IPS DF 19.7 (cell line): ENCODE measurements at regions not wholly inside any gene's neighbourhood (a gene's known extent, or its start where the extent isn't known, plus 50 kb on each side); places are given as distances from the start of the nearest gene placed in this dataset.
A peak's percentile ranks its signal among the peaks of the same experiment; 100 is the strongest.
"Not testable (repeated sequence)": the region's sequence is repeated elsewhere in the genome, so short reads cannot be mapped to it uniquely, and the experiment has no call there.

ENCODE experiments used
- DNase-seq: peaks from one replicate; pipeline ENCODE4 v3.0.0-alpha.2; 2013; ENCODE audit warnings: low read depth, low spot score

GRCh38 chr7:152949253-152949652, 189.7 kb downstream of the ACTR3B start:
- no peak for DNase-seq

DNA sequence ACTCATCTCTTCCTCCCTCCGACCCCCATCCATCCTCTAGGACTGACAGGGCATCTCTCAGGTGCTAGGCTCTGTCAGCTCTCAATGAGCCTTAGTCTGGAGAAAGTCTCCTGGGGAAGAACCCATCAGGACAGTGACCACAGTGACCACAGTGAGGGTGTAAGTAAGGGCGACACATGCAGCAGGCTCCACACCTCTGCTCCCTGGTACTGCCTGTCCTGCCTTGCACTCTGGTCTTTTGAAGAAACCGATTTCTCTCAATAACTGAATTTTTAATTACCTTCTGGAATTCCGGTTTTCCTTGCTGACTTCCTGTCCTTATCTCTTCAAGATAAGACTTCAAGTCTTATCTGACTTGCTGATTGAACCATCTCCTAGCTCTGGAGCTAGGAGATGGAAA, 190.2 kb downstream of the ACTR3B start:
- no peak for DNase-seq

DNA sequence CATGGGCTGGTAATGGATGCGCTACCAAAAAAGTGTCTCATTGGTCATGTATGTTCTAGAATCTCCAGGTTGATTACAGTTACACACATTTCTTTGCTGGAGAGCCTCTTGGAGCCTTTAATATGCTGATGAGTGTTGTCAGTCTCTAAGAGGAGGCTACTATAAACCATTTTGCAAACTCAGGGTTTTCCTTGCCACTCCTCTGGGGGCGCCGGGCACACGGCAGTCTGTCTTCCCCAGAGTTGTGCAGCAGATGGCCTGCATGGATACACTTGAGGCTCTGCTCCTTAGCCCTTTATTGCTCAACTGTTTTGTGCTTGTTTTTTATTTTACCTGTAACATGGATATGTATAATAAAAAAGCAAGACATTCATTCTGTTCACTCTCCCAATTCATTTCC, 196.5 kb downstream of the ACTR3B start:
- DNase-seq, result no peak

GRCh38 chr7:152959610-152960009, 200.1 kb downstream of the ACTR3B start:
- no peak for DNase-seq

DNA sequence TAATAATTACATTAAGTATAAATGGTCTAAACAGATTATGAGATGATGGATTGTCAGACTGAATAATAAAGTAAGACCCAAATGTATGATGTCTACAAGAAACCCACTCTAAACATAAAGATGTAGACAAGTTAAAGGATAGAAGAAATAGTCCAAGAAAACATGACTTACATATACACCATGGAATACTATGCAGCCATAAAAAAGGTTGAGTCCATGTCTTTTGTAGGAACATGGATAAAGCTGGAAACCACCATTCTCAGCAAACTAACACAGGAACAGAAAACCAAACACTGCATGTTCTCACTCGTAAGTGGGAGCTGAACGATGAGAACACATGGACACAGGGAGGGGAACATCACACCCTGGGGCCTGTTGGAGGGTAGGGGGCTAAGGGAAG, 202.2 kb downstream of the ACTR3B start:
- not testable (repeated sequence) for DNase-seq

- no peak for DNase-seq
These were observed 206.6 kb downstream of the ACTR3B start for GRCh38 chr7:152966189-152966588.

DNA sequence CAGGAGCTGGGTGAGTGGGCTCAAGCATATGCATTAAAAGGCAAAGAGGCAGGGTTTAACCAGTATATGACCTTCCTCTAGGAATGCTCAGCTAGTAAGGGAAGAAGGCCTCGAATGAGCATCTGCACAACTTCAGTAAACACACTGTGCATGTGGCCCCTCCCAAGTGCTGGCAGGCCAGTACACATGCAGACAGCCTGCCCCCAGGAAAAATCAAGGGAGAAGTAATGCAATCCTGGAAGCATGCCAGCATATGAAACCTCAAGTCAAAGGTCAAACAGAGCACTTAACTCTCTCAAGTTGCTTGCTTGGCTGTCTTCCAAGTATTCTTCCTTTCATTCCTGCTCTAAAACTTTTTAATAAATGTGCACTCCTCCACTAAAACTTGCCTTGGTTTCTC, 208.4 kb downstream of the ACTR3B start:
- no peak for DNase-seq

- DNase-seq, result no peak
These were observed 209.0 kb downstream of the ACTR3B start for GRCh38 chr7:152968514-152968913.

- DNase-seq, result peak; percentile 88
These were observed 209.8 kb downstream of the ACTR3B start for GRCh38 chr7:152969335-152969734.

- no peak for DNase-seq
These were observed 210.3 kb downstream of the ACTR3B start for GRCh38 chr7:152969839-152970238.

DNA sequence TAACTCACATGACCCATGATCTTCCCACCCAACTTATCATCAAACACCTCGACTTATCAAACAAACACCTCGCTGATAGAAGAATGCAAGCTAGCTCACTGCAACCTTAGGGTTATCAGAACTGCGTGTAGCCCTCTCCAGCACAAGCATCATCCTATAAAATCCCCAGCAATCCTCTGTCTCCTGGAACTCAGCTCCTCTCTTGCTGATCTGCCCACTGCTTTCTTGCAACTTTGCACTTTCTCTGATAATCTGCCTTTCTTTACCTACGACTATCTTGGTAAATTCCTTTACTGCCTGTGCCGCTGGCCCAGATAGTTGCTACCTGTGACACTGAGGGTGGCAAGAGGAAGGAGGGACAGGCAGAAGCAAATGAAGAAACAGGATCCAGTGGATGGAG, 210.9 kb downstream of the ACTR3B start:
- DNase-seq, result no peak

GRCh38 chr7:152974577-152974976, 215.0 kb downstream of the ACTR3B start:
- DNase-seq, result no peak

DNA sequence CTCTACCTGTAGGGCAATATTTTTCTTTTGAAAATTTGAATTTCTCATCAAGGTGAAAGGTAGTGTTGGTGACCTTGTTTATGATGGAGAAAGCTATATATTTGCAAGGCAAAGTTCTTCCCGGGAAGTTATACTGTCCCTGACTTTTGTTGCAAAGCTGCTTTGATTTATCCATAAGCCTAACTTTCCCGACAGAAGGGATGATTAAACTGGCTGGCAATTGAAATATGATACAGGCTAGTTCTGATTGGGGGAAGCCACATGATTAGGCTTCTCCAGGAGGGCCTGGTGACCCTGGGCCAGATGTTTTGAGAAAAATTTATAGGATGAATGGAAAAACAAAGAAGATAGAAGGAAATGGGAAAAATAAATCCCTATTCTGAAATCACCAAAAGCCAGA, 215.5 kb downstream of the ACTR3B start:
- no peak for DNase-seq

GRCh38 chr7:152979376-152979775, 219.8 kb downstream of the ACTR3B start:
- DNase-seq, result no peak

GRCh38 chr7:152984421-152984820, 224.9 kb downstream of the ACTR3B start:
- DNase-seq, result no peak

GRCh38 chr7:152986376-152986775, 226.8 kb downstream of the ACTR3B start:
- no peak for DNase-seq

GRCh38 chr7:152987656-152988055, 228.1 kb downstream of the ACTR3B start:
- no peak for DNase-seq

- DNase-seq, result peak; percentile 74
These were observed 230.4 kb downstream of the ACTR3B start for GRCh38 chr7:152989889-152990380.

GRCh38 chr7:152998420-152998819, 238.9 kb downstream of the ACTR3B start:
- DNase-seq, result no peak

- no peak for DNase-seq
These were observed 242.6 kb downstream of the ACTR3B start for GRCh38 chr7:153002115-153002514.

GRCh38 chr7:153002572-153002971, 243.0 kb downstream of the ACTR3B start:
- no peak for DNase-seq

- no peak for DNase-seq
These were observed 244.8 kb downstream of the ACTR3B start for GRCh38 chr7:153004341-153004740.

DNA sequence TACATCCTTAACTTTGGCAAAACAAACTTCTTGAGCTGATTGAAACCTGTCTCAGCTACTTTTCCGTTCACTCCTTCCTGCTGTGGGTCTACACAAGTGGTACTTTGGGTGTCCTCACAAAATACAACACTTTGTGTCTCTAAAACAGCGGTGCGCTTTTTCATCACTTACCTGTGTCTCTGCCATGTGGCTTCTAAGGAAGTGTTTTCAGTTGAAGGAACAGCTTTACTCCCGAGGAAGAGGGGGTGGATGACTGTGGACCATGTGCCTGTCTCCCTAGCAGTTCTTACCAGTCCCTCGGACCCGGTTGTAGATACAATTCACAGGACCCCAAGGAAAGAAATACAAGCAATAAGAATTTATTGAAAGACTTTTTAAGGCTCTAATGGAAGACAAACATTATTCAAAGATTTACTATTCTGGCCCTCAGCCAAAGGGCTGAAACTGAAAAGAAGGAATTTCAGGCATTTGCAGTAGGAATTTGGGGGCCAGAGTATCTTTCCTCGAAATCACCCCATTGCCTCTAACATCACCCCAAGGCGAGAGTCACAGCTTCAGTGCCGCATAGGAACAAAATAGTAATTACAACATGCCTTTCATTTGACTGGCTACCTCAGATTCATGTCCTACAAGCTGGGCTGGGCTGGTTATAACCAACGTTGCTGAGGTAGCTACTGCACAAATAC, 246.3 kb downstream of the ACTR3B start:
- no peak for DNase-seq

DNA sequence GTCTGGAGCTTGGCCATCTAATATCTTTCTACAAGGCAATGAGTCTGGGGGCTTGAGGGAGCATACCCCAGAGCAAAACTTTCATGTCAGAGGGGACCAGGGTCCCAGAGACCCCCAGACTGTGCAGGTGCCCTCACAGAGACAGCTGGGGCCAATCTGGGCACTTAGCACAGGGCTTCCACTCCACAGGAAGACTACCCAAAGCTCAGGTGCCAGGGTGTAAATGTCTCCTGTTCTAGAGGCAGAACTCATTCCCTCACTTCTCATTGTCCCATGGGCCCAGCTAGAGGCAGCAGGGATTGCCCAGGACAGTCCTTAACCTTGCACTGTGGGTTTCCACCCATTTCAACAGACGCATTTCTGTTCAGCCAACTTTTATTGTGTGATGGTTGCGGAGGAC, 246.9 kb downstream of the ACTR3B start:
- no peak for DNase-seq
